ENCODE measurements at regions not wholly inside any gene's neighbourhood (a gene's known extent, or its start where the extent isn't known, plus 50 kb on each side); places are given as distances from the start of the nearest gene placed in this dataset.
"Not testable (repeated sequence)": the region's sequence is repeated elsewhere in the genome, so short reads cannot be mapped to it uniquely, and the experiment has no call there.

GRCh38 chr7:55311892-55312291, 53.2 kb upstream of the LANCL2 start:
- not testable (repeated sequence) for TF ChIP-seq POLR2A, CTCF (IDR thresholded peaks at IDR 0.05)

Data from testis (tissue), 2 donors.